NCI-H774 (cell line): ENCODE measurements at regions not wholly inside any gene's neighbourhood (a gene's known extent, or its start where the extent isn't known, plus 50 kb on each side); places are given as distances from the start of the nearest gene placed in this dataset.

Experiments used
- DNase-seq: peaks from one replicate; lab custom pipeline; 2025; lab: John Stamatoyannopoulos, UW

DNA sequence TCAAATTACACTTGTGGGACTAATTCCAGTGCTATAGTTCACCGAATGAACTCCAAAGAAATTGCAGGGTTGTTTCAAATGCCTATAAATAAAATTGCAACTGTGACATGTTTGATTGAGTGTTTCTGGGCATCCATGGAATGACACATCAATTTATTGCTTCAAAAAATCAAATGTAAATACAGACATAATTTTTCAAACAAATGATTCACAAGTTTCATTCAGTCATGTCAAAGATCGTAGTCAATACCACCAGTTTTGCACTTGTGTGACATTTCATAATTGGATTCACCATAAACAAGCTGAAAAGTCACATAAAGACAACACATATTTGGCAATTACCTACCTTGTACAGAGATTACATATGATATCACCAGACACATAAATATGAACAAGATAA, 350.8 kb downstream of the CDH2 start:
- DNase-seq, result no peak

DNA sequence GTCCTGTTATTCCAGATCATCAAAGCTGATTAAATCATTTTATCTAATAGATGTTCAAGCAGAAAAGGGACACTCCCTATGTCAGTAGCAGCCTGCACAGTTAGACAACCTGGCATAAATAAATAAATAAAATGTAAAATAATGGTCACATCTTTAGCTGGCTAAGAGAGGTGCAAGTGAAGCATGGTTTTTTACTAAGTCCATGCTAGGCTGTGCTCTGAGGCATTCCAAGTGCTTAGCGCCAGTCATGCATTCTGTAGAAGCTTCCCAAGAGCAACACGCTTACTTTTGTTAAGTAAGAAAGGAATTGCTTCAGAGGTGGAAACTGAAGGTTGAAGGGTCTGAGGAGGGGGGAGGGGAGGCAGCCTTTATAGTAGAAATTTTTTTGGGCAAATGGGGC, 351.2 kb downstream of the CDH2 start:
- no peak for DNase-seq

DNA sequence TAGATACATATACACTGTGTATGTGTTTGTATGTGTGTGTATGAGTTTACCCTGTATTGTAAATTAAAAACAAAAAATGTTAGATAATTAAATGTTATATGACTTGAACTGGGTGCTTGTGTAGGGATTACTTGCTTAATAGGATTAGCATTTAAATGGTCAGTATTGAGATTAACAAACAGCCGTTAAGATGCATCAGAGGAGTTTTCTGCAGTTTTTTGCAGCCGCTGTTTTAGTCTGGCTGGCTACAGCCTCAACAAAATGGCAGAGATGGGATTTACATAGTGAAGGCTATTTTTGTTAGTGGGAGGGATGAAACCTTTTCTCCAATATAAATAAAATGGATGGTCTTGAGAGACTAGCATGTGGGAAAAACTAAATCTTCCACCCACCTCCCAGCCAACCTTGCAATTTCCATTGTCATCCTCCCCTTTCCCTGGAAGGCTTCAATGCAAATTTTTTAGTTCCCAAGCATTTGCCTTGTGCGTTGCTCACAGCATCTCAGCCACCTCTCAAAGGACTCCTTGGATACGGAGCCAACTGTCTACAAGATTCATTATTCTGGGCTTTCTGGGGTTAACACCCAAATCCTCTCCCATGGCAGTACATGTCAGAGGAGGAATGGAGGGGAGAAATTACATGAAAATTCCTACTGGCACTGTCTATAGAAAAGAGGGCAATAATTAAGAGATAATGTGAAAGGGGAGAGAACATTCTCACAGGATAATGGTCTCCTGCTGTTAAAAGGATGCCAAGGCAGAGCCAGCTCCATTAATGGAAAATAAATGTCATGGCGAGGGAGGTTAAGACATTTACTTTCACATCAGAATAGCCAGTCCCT, 351.9 kb downstream of the CDH2 start:
- no peak for DNase-seq

DNA sequence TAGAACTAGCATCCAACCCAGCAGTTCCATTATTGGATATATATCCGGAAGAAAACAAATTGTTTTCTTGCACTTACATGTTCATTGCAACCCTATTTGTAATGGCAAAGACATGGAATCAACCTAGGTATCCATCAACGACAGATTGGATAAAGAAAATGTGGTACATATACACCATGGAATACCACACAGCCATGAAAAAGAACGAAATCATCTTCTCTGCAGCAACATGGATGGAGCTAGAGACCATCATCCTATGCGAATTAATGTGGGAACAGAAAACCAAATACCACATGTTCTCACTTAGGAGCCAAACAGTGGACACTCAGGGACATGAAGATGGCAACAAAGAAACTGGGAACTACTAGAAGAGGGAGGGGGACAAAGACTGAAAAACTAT, 352.7 kb downstream of the CDH2 start:
- no peak for DNase-seq

DNA sequence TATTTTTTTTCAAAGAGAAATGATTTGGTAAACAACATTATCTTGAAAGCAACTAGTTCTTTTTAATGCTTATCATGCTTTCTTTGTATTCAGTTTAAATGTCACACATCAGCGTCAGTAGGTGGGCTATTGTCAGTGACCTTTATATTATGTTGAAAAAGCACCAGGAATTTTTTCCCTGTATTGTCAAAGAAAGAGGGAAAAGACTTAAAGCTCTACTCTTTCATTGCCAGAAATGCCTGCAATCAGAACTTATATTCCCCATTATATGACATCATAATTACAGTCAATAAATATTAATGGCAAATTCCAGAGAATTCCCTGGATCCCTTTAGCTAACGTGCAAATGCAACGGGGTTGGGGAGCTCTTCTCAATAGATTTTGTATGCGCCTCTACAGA, 353.9 kb downstream of the CDH2 start:
- DNase-seq, result no peak

DNA sequence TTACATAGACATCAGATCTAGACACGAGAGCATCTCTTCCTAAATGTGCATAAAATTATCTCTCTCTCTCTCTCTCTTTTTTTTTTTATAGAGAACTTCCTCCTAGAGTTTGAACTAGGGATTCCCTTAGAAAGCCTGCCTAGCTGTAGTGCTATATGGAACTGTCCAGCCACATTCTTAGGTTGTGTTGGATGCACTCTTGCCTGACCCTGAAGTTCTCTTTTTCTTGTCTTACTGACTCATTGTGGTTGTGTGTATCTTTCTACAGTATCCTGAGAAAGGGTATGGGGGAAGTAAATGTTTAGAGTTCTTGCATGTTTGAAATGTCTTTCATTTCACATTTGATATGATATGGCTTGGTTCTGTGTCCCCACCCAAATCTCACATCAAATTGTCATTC, 368.2 kb downstream of the CDH2 start:
- DNase-seq, result no peak

GRCh38 chr18:27803957-27804356, 373.0 kb downstream of the CDH2 start:
- DNase-seq, result no peak

- no peak for DNase-seq
Observed at GRCh38 chr18:27797484-27797883, 379.4 kb downstream of the CDH2 start.

- DNase-seq, result no peak
Observed at GRCh38 chr18:27794181-27794926, 382.6 kb downstream of the CDH2 start.

GRCh38 chr18:27793013-27793785, 383.7 kb downstream of the CDH2 start:
- no peak for DNase-seq

GRCh38 chr18:27789406-27789805, 387.5 kb downstream of the CDH2 start:
- no peak for DNase-seq

GRCh38 chr18:27787547-27787946, 389.4 kb downstream of the CDH2 start:
- DNase-seq, result no peak

DNA sequence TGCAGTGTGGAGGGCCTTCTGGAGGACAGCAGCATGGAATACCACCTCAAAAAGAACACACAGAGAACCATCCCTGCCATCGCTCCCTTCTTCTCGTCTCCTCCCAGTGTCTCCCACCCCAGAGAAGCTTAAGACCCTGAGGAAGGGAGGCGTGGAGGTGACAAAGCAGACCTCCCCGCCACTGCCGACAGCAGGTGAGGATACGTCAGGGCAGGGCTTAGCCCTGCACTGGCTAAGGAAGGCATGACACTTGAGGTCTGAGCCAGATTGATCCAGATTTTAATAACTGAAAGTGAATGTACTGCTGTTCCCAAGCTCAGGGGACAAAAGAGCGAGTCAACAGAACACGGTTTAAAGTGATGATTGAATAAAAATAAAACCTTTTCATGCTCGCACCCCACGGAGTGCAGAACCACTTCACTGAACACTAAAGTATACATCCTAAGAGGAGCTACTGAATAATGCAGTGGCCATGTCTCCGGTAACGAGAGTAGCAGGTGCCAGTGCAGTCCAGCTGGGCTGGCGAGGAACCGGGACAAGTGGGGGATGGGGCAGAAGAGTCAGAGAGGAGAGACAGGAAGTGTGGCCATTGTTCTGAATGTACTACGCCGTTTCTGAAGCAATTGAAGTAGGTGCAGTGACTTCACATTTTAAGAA, 391.0 kb downstream of the CDH2 start:
- peak; percentile 97 for DNase-seq

DNA sequence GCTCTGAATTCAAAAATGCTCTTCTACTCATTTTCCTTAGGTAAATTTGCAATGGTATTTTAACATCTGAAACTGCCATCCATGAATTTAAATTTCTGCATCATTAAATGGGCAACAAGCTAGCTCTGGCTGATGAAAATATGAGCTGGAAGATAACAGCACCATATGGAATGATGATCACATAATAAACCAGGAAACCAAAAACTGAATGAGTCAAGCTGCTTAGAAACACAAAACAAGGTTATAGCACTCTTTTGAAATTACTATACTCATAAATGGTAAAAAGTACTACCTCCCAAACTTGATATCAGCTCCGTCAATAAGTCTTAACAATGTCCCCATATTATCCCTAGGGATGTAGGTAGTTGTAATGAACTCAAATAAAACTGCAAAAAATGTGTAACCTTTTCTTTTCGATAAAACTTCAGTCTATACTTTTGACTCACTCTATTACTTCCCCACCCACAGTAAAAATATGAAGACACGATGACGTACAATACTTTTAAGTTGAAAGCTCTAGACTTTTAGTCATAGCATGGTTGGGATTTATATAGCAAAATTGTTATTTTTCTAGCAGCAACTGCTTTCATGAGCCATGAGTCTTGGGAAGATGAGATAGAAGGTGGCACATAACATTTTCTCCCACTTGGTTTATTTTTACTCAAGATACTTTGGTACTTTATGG, 396.7 kb downstream of the CDH2 start:
- DNase-seq, result no peak

DNA sequence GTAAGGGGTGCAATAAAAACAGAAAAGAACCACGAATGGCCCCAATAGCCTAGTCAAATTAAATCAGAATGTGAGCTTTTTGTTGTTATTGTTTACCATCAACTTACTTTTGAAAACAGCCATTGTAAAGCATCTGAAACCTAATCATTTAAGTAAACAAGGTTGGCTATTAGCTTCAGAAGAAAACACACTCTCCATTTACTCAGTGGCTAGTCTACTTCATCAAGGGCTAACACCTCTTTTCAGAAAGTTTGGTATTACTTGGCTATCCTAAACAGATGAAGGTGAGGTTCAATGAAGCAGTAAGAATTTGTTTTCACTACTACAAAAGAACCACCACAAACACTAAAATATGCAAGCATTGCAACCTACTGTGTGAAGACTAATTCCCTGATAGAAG, 398.0 kb downstream of the CDH2 start:
- DNase-seq, result no peak

- DNase-seq, result no peak
Observed at GRCh38 chr18:27778441-27778840, 398.5 kb downstream of the CDH2 start.

- DNase-seq, result no peak
Observed at GRCh38 chr18:27772081-27772480, 404.8 kb downstream of the CDH2 start.

DNA sequence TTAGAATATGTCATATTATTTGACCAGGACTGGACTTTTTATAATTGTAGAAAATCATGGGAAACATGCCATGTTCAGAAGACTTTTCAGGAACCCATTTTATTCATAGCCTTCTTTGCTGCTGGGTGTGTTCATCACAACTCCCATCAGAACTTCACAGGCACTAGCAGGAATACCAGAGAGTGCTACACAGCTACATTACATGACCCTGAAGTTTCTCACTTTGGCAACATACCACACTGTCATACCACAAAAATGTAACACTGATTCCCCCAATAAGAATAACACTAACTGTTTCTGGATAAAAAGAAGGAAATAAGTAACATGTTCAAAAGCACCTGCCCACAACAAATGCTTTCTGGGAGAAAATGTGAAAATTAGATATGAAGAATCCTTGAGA, 405.4 kb downstream of the CDH2 start:
- no peak for DNase-seq

GRCh38 chr18:27769152-27769551, 407.8 kb downstream of the CDH2 start:
- no peak for DNase-seq

DNA sequence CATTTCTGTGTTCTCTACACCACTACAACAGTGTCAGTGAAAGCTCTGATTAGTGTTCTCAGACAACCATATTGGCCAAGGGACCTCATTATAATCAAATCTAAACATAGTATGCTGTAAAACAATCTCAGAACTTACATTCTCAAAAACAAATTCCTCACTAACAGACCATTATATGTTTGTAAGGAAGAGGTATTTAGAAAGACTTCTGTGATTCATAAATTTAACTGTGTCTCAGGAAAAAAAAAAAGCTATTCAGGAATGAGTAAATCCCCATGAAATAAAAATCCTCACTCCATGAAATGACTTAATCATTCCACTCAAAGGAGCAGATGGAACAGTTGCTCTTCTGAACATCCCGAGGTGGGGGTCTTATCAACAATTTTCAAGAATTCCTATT, 413.0 kb downstream of the CDH2 start:
- DNase-seq, result no peak

GRCh38 chr18:27763341-27763740, 413.6 kb downstream of the CDH2 start:
- no peak for DNase-seq

- no peak for DNase-seq
Observed at GRCh38 chr18:27762054-27762453, 414.9 kb downstream of the CDH2 start.
